Stimulated activated CD4-positive, alpha-beta T cell treated with anti-CD3 and anti-CD28 coated beads, Interleukin-12 subunit alpha, Interleukin-12 subunit beta, amount 100 ng/mL, for 4 hours (primary cell): ENCODE measurements at regions not wholly inside any gene's neighbourhood (a gene's known extent, or its start where the extent isn't known, plus 50 kb on each side); places are given as distances from the start of the nearest gene placed in this dataset.
A peak's percentile ranks its signal among the peaks of the same experiment; 100 is the strongest.
"Not testable (repeated sequence)": the region's sequence is repeated elsewhere in the genome, so short reads cannot be mapped to it uniquely, and the experiment has no call there.

ENCODE experiments used
- DNase-seq: peaks from one replicate; pipeline ENCODE4 v3.0.0-alpha.2; 2020

DNA sequence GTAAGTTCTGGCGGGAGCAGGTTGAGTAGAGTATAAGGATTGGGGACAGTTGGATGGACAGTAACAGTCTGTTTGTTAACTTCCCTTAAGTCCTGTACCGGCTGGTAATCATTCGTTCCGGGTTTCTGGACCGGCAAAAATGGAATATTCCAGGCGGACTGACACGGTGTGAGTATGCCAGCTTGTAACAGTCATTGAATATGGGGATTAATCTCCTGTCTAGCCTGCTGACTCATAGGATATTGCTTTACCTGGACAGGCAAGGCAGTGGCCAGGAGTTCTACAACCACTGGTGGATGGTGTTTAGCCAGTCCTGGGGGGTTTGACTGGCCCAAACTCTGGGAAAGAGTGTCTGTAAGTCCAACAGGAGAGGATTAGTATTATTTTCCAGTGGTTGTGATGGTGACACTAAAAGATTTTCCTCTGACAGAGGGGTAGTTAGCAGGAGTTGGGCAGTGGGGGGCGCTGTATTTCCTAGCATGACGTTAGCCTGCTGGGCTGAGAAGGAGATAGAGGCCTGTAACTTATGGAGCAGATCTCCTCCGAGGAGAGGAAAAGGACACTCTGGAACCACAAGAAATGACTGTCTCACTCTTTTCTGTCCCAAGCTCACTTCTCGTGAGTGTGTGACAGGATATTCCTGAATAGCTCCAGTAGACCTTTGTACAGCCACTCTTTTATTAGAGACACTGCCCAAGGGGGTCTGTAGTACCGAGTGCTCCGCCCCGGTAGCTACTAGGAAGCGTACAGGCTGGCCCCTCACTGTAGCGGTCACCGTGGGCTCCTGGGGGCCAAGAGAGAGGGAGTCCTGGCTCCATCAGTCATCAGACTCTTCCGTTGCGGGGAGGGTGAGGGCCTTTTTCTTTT, 152.2 kb downstream of the TRIM27 start:
- DNase-seq: no peak

DNA sequence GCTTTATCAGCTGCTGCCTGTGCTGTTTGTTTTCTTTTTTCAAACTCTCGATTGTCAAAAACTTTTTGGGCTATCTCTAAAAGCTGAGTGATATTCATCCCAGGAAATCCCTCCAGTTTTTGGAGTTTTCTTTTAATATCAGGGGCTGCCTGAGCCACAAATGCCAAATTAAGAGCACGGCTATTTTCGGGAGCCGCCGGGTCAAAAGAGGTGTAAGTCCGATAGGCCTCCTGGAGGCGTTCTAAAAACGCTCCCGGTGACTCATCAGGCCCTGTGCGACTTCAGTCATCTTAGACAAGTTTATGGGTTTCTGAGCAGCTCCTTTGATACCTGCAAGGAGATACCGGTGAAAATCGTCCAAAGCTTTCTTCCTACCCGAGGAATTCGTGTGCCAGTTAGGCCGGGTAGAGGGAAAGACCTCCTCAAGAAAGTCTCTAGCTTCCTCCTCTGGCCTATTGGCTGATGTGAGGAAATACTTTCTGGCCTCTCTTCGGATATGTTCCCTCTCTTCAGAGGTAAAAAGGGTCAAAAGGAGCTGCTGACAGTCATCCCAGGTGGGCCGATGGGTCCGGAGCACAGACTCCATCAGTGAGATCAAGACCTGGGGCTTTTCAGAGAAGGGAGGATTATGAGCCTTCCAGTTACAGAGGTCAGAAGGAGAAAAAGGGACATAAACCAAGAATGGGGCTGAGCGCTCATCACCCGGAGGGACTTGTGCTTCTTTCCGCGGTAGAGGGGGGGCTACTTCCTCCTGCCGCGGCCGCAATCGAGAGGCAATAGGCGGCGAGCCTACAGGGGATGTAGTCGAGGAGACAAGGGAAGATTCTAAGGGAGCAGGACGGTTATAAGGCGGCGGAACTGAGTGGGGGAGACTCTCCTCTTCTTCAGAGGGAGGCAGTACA, 151.1 kb downstream of the TRIM27 start:
- peak; percentile 1 for DNase-seq

DNA sequence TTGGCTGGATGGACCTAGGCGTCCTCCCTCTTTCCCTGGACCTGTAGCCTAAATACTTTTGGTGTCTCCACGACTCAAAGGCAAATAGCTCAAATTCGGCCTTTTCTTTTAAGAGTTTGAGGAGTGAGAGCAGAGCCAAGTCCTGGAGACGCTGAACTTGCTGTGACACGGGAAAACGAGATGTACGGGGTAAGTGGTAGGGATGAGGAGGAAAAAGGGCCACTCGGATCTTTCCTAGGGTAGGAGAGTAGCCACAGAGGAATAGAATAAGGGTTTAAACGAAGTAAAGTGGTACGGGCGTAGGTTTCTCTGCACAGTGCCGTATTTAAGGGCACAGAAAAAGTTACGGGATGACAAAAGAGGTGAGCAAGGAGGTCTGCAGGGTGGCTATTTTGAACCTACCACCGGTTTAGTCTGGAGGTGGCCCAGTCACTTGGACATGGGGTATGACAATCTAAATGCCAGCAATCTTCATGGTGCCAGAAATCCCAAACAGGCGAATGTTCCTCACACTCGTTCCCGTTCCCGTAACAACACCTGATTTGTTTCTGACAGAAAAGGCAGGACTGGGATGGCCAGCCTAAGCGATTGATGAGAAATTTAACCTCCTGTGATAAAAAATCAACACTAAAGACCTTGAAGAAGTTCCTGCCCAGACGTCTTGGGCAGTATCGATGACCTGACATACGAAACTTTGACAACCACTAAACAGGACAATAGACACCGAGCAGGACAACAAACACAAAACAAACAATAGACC, 149.3 kb downstream of the TRIM27 start:
- DNase-seq: no peak

DNA sequence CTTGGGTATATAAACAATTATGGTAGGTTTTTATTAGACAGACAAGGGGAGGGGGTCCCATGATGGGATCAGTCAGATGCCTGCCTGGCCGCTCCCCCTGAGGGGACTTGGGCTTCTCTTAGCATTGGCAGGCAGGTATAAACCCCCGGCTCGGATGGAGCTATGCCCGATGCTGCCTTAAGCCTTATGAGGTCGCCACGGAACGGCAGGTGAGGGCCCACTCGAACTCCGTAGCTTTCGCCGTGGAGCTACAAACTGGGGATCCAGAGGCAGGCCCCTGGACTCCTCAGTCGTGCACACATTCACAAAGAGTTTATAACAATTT, 148.8 kb downstream of the TRIM27 start:
- DNase-seq: no peak

DNA sequence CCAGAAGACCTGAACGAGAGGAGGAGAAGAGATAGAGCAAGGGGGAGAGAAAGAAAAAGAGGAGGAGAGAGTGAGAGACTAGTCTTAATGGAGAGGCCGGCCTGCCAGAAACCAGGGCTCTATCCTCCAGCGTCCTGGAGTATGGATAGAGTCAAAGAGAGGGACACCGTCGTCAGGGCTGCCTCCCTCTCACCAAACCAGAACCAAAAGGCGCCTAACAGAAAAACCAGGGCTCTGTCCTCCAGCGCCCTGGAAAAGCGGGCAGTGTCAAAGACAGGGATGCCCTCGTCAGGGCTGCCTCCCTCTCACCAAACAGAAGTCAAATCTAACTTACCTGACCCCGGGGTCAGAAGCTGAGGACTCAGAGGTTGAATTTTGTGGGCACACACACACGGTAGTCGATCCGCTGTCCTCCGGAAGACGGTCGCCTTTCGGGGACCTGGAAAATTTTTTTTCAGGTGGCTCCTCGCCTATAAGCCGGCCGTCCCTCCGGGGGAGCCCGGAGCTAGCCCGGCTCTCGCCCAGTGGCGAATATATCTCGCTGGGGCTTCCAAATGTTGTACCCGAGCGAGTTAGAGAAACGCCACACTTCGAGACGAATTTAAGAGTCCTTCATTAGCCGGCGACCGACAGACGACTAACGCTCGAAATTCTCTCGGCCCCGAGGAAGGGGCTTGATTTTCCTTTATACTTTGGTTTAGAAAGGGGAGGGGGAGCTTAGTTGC, 148.2 kb downstream of the TRIM27 start:
- DNase-seq: no peak

DNA sequence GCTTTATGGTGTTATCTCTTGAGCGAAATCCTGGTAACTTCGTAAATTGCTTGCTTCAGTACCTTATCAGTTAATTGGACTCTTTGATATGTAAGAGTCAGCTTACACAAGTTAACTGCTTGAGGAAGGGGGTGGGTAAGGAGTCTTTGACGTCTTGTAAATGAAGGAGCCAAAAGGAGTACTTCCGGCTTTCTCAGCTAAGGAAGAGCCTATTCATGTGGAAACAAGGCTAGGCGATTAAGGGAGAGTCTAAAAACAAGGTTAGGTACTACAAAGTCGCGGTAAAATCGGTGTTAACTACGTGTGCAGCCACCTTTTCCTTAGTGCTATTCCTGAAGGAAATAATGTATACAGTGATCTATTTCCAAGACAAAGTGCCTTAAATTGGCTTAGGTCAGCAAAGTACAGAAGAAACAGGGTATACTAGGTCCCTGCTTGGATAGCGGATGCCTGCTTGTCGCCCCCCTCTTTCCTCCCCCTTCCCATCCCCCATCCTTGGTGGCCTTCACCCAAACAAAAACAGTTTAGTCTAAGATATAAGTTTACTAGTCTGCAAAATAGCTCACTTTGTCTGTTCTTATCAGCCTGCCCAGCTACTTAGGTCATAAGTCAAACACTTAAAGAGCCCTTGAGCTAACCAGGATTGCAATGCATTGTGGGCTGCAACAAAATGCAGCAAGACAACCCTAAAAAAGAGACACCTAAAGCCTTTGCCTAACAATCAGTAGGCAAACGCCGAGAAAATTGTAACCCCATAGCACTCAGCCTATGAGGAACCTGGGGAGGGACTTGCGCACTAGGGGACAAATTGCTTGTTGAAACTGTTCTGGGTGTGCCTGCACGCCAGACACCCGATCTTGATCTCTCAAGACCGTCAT, 147.3 kb downstream of the TRIM27 start:
- DNase-seq: no peak

DNA sequence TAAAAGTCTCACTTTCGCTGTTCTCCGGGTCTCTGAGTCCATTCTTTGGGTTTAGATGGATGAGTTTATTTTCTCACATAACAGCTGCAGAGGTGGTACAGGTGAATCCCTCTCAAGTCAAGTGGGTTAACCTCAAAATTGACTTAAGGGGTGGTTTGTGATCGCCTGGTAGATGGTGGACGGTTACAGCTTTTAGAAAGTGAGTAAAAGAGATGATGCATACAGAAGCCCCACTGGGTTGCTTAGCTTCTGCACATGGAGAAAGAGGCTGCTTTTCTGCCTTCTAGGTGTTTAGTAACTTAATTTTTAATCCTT, 146.7 kb downstream of the TRIM27 start:
- DNase-seq: no peak

DNA sequence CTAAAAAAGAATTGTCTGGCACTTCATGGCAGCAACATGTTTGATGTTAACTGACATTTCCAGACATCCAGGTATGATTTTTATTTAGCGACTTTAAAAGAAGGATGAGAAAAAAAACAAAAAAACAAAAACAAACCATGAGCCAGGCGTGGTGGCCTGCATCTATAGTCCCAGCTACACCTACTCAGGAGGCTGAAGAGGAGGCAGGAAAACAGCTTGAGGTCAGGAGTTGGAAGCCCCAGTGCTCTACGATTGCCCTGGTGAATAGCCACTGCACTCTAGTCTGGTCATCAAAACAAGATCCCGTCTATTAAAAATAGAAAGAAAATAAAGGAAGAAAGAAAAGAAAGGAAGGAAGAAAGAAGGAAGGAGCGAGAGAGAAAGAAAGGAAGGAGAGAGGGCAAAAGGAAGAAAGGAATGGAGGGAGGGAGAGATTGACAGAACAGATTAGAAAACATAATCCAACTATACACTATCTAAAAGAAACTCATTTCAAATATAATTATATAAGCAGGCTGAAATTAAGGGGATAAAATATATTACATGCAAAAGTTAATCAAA, 141.6 kb downstream of the TRIM27 start:
- DNase-seq: no peak

DNA sequence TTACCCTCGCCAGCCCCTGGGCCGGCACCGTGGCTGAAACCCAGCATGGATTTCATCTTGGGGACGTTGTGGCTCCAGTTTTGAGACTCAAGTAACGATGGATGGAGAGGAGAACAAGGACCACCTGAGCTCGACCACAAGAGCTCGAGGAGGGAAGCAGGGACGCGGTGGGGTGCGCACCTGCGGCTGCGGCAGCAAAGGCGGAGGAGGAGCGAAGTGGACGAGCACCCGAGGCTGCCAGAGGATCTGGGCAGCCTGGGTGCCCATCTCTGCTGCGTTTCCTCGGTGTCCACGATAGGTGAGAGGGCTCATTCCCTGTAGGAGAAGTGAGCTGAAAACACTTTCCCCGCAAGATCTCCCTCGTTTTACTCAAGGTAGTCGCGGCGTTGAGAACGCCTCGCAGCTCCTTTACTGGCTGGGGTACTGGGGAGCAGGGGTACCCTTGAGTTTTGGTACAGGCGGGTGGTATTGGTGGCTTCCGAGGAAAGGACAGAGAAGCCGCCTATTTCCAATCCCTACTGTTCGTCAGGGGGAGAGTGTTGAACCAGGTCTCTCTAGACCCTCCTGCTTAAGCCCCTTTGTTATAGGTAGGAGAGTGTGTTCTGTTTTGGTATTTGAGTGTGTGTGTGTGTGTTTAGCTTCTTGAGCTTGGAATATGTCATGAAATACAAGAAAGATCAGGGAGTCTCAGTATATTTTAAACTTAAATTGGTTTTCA, 137.7 kb downstream of the TRIM27 start:
- no peak for DNase-seq

DNA sequence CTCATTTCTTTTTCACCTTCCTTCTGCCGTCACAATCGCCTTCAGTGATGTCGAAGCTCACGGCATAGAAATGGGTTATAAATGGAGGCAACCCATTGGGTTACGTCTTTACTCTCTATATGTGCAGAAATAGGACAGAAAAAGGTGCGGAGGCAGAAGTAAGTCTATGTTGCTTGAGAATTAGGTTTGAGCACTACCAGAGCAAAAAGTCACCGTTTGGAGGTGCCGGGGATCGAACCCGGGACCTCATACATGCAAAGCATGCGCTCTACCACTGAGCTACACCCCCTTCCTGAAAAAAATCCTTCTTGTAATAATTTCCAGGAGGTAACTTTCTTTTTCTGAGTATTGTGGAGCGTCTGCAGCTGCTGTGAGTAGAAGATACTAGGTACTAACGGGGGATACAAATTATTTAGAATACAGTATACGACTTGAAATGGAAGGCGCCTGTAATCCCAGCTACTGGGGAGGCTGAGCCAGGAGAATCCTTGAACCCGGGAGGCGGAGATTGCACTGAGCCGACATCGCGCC, 134.2 kb downstream of the TRIM27 start:
- no peak for DNase-seq

DNA sequence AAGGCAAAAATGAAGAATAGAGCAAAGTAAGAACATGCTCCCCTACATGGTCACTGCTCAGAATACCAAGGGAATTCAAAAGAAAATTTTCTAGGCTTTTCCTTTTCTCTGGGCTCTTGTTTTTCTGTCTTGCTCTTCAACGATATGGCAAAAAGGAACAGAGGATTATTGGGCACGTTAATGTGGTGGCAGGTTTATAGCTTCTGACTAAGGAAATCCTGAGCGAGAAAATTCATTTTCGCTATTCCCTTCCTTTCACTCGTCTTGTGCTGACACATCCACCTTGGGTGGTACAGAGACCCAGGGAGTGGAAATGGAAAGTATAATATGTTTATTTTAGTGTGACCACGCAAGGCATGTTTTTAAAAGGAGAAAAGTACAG, 132.8 kb downstream of the TRIM27 start:
- DNase-seq: no peak

DNA sequence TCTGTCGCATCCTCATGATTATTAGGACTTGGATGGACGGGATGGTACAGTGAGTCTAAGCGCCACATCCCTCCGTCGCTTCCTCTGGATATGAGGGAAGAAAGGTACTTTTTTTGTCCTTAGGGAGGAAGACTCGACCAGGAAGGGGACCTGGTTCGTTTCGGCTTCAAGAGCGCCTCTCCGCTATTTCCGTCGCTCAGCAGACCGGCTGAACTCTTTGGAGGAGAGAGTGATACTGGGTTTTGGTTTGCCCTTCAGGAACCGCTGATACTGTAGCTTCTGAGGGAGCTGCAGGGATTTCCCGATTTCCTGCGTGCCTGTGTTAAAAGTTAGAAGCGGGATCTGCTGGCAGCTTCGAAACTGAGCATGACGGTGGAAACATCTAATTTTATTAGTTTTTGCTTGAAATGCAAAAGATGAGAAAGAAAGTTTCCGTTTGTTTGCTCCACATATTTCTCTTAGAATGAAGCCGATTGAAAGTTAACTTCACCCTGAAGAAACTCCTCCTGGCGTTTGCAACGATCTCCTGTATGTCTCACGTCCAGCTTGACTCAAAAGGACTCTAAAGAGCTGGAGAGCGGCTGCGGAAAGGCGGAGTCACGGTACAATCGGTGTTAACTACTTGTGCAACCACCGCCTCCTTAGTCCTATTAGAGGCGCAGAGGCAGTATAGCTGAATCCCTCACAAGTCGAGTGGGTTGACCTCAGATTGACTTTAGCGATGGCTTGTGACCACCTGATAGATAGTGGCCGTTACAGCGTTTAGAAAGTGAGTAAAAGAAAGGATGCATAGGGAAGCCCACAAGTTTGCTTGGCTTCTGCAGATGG, 129.4 kb downstream of the TRIM27 start:
- DNase-seq: no peak

DNA sequence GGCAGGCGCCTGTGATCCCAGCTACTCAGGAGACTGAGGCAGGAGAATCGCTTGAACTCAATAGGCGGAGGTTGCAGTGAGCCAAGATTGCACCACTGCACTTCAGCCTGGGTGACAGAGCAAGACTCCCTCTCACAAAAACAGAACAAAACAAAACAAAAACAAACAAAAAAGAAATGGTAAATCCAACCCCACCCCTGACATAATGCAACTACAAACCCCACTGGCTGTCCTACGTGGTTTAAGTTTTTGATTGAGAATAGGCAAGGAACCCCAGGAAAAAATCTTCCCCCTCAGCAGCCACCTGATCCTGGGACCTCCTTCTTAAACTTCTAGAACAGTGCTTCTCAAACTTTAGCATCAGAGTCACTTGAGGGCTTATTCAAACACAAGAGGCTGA, 123.1 kb downstream of the TRIM27 start:
- not testable (repeated sequence) for DNase-seq

DNA sequence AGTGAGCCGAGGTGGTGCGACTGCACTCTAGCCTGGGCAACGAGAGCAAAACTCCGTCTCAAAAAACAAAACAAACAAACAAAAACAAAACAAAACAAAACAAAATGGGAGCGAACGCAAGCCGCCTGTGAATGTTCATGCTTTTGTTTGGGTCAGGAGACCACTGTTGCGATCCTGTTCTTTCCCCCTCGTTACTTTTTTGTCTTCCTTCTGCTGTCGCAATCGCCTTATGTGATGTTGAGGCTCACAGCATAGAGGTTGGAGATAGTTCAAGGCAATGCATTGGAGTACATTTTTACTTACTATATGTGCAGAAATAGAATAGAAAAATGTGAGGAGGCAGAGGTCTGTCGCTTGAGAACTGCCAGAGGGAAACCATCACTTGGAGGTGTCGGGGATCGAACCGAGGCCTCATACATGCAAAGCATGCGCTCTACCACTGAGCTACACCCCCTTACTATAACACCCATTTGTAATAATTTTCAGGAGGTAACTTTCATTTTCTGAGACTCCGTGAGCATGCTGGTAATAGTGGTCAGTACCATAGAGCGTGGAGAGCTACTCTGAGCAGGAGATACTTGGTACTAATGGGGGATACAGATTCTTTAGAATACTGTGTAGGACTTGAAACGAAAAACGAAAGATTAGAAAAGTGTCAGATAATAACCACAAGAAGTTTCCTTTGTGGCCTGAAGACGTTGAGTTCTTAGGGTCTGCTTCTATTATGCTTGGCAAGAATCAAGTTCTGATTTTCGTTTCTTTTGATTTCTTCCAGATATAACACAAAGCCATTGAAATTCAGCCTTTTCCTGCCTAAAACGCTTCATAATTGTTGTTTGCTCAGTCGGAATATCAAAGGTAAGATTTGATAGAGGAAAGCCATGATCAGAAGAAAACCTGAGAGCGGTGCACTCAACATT, 121.1 kb downstream of the TRIM27 start:
- DNase-seq: no peak

DNA sequence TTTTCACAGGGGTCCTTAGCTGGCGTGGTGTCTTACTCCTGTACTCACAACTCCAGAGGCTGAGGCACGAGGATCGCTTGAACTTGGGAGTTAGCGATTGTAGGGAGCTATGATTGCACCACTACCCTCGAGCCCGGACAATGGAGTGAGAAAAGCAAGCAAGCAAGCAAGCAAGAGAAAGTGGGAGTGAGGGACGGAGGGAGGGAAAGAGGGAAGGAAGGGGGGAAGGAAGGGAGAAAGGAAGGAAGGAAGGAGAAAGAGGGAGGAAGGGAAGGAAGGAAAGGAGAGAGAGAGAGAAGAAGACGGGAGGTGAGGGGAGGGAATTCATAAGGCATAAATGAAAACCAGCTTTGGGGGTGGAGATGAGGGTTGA, 120.5 kb downstream of the TRIM27 start:
- no peak for DNase-seq

DNA sequence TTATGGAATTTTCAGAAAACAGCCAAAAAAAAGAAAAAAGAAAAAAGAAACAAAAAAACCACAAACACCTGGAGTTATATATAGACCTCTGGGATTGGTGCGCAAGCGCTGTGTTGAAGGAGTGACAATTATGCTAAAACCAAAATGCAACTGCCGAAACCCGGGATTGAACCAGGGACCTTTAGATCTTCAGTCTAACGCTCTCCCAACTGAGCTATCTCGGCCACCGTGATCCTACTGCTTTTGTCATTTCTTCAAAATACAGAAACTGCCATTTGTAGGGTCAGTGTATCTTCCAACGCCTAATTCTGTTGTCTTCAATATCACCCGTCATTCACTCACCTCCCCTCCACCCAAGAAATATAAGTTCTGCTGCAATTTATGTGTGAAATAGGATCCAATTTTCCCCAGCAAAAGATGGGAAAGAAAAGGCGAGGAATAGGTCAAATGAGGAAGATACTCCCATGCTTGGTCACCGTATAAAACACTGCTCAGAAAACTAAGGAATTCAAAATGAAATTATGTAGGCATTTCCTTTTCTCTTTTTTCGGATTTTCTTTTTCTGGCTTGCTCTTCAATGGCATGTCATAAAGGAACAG, 116.0 kb downstream of the TRIM27 start:
- peak; percentile 20 for DNase-seq

DNA sequence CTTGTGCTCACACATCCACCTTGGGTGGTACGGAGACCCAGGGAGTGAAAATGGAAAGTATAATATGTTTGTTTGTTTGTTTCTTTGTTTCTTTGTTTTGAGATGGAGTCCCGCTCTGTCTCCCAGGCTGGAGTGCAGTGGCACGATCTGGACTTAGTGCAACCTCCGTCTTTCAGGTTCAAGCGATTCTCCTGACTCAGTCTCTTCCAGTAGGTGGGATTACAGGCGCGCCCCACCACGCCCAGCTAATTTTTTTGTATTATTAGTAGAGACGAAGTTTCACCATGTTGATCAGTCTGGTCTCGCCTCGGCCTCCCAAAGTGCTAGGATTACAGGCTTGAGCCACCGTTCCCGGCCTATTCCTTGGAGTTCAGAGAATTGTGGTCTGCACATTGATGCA, 115.4 kb downstream of the TRIM27 start:
- DNase-seq: no peak
